Panc1 (cell line): ENCODE measurements at regions not wholly inside any gene's neighbourhood (a gene's known extent, or its start where the extent isn't known, plus 50 kb on each side); places are given as distances from the start of the nearest gene placed in this dataset.

Experiments used
- SIN3A ChIP-seq: IDR thresholded peaks from 2 replicates; pipeline ENCODE4 v1.6.1; 2012; ENCODE audit warnings: low read depth, mild to moderate bottlenecking, low read length, moderate library complexity, borderline replicate concordance; ENCODE audit not compliant: insufficient read depth
- TF ChIP-seq, protein P1 (sequence below): fragments of 450-650 bp; IDR thresholded peaks from 2 replicates; pipeline ENCODE4 v1.5.1; 2017; ENCODE audit warnings: mild to moderate bottlenecking

DNA sequence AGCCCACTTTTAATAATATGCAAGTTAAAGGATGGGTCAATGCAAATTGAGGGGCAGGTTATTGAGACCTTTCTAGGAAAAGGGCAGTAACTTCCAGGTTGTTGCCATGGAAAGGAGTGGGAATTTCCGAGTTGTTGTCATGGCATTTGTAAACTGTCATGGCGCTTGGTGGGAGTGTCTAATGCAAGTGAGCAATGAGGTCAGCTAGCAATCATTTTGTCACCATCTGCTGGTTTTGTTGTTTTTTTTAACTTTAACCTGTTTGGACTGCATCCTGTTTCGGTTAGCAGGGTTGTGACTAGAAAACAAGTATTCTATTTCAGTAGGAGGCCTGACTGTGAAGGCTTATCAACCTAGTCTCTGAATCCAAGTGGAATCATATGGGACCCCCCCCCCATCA, 85.8 kb upstream of the TSPAN11 start:
- TF ChIP-seq, protein P1, sequence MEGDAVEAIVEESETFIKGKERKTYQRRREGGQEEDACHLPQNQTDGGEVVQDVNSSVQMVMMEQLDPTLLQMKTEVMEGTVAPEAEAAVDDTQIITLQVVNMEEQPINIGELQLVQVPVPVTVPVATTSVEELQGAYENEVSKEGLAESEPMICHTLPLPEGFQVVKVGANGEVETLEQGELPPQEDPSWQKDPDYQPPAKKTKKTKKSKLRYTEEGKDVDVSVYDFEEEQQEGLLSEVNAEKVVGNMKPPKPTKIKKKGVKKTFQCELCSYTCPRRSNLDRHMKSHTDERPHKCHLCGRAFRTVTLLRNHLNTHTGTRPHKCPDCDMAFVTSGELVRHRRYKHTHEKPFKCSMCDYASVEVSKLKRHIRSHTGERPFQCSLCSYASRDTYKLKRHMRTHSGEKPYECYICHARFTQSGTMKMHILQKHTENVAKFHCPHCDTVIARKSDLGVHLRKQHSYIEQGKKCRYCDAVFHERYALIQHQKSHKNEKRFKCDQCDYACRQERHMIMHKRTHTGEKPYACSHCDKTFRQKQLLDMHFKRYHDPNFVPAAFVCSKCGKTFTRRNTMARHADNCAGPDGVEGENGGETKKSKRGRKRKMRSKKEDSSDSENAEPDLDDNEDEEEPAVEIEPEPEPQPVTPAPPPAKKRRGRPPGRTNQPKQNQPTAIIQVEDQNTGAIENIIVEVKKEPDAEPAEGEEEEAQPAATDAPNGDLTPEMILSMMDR = no peak
- TF ChIP-seq SIN3A = no peak
